Liver (tissue), 3 donors: ENCODE measurements at regions not wholly inside any gene's neighbourhood (a gene's known extent, or its start where the extent isn't known, plus 50 kb on each side); places are given as distances from the start of the nearest gene placed in this dataset.

Source experiments
- CTCF ChIP-seq: fragments of 150-350 bp; IDR thresholded peaks from 2 replicates; pipeline ENCODE4 v1.5.1; 2017; ENCODE audit warnings: improper control_type of control experiment, low read depth, low read length; ENCODE audit not compliant: missing input control
- EGR1 ChIP-seq, 2 donors: IDR thresholded peaks; 2 replicates each; pipeline ENCODE4 v1.6.1; 2016 to 2018; ENCODE audit warnings: antibody characterized with exemption in 2 of 2, low read depth in 2 of 2
- GABPA ChIP-seq, 2 donors: IDR thresholded peaks in 1 of 2; conservative IDR thresholded peaks in 1 of 2; 2 replicates each; pipeline ENCODE4 v1.6.1; 2016; ENCODE audit warnings: antibody characterized with exemption in 2 of 2, mild to moderate bottlenecking in 1 of 2, moderate library complexity in 1 of 2
- JUND ChIP-seq, 2 donors: IDR thresholded peaks; 2 replicates each; pipeline ENCODE4 v1.6.1; 2016; ENCODE audit warnings: antibody characterized with exemption in 2 of 2
- MAX ChIP-seq: IDR thresholded peaks from 2 replicates; pipeline ENCODE4 v1.6.1; 2016; ENCODE audit warnings: antibody characterized with exemption
- RAD21 ChIP-seq, 2 donors: IDR thresholded peaks; 2 replicates each; pipeline ENCODE4 v1.6.1; 2016; ENCODE audit warnings: antibody characterized with exemption in 2 of 2, mild to moderate bottlenecking in 2 of 2
- REST ChIP-seq: IDR thresholded peaks from 2 replicates; pipeline ENCODE4 v1.6.1; 2016; ENCODE audit warnings: antibody characterized with exemption, mild to moderate bottlenecking
- SP1 ChIP-seq: IDR thresholded peaks from 2 replicates; pipeline ENCODE4 v1.6.1; 2018; ENCODE audit warnings: antibody characterized with exemption, mild to moderate bottlenecking
- TAF1 ChIP-seq: conservative IDR thresholded peaks from 2 replicates; pipeline ENCODE4 v1.6.1; 2016; ENCODE audit warnings: antibody characterized with exemption, mild to moderate bottlenecking
- YY1 ChIP-seq: IDR thresholded peaks from 2 replicates; pipeline ENCODE4 v1.6.1; 2016; ENCODE audit warnings: antibody characterized with exemption, mild to moderate bottlenecking
- donor health status: healthy.
- donor health status: healthy.

GRCh38 chr5:142421228-142421617 is 96.4 kb upstream of the SPRY4 start:
- no peak for TF ChIP-seq CTCF
- peak; percentile 33 for TF ChIP-seq YY1
- no peak for TF ChIP-seq TAF1
- TF ChIP-seq EGR1 (IDR thresholded peaks at IDR 0.05; ENCODE audit: low read depth in 2 of 2), result no peak
- TF ChIP-seq GABPA (IDR thresholded peaks at IDR 0.05 in 1 of 2, conservative IDR thresholded peaks at IDR 0.05 in 1 of 2), result no peak
- TF ChIP-seq RAD21 (IDR thresholded peaks at IDR 0.05), result peak; percentile 28 to 43
- TF ChIP-seq MAX, result peak; percentile 16
- no peak for TF ChIP-seq JUND (IDR thresholded peaks at IDR 0.05)
- peak; percentile 76 for TF ChIP-seq REST
- TF ChIP-seq SP1, result no peak
